Activated CD4-positive, alpha-beta T cell treated with anti-CD3 and anti-CD28 coated beads, Interleukin-2, amount 50 U/mL, for 4 hours (primary cell): ENCODE measurements at regions not wholly inside any gene's neighbourhood (a gene's known extent, or its start where the extent isn't known, plus 50 kb on each side); places are given as distances from the start of the nearest gene placed in this dataset.

Experiments used
- DNase-seq, 2 experiments: peaks; one replicate each; pipeline ENCODE4 v3.0.0-alpha.2; 2020

DNA sequence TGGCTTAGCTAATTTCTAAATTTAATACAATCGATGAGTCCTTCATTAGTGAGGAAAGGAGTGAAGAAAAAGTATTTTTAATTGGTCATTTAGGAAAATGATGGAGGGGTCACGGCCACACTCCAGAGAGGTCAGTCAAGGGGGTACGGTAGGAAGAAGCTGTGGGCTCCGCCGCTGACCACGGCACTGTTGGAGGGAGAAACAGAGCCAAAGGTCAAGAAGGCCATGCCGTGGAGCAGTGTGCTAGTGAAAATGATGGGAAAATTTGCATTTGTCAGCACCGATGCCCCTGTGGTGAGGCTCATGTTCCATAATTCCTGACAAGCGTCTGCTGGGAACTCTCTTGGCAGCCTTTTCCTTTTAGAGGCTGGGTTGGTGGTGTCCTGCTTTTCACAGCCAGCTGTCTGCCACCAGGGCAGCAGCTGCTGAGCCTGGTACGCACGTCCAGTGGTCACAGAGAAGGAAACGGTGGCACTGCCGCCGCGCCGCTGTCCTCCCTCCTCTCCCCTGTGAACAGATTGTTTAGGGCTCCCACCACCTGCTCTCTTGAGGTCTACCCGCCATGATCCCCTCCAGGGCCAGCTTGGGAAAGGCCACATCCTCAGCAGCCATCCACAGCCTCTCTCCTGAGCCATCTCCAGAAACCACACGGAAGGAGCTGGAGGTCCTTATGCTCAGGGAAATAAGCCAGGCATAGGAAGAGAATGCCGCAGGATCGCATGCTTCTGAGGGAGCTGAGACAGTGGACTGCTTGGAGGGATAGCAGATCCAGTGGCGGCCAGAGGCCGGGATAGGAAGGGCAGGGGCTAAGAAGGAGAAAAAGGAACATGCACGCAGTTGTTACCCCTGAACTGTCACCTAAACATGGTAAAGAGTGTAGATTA, 263.7 kb upstream of the PPP2R2D start:
- DNase-seq: no peak

- no peak for DNase-seq
Observed at GRCh38 chr10:131638049-131638879, 262.5 kb upstream of the PPP2R2D start.

- DNase-seq: no peak
Observed at GRCh38 chr10:131638880-131639278, 261.9 kb upstream of the PPP2R2D start.

- DNase-seq: no peak
Observed at GRCh38 chr10:131640045-131640644, 260.7 kb upstream of the PPP2R2D start.

DNA sequence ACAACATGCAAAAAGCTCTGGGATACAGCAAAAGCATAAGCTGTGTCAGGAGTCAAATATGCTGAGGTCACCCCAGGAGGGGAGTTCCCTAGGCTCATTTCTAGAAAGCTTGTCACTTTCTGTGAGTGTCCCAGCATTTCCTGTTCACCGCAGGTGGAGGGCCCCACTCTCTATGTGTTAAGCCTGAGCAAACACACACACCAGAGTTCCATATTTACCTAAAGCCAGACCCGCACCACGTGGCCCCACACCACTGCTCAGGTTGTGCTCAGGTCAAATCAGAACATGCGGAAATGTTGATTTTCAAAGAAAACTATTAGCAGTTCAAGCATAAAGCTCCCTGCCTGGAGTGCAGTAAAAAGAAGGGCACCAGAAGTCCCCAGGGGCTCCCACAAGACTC, 259.6 kb upstream of the PPP2R2D start:
- no peak for DNase-seq

DNA sequence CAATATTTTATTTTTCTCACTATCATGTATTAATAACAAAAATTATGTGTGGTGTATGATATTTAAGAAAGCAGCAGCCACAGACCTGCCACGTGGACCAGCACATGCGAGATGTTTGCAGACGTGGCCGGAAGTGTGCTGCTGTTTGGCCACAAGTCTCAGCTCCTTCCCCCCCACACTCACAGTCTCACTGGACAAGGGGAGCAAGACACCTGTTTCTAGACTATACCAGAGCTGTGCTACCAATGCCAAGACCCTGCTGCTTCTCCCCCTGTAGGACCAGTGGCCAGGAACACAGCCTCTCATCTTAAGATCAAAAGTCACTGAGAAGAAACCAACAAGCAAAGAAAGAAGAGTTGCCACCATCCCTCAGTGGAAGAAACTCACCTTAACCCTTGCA, 258.9 kb upstream of the PPP2R2D start:
- DNase-seq: no peak

GRCh38 chr10:131642966-131643365, 257.8 kb upstream of the PPP2R2D start:
- DNase-seq: no peak

- DNase-seq: no peak
Observed at GRCh38 chr10:131644289-131644688, 256.5 kb upstream of the PPP2R2D start.

DNA sequence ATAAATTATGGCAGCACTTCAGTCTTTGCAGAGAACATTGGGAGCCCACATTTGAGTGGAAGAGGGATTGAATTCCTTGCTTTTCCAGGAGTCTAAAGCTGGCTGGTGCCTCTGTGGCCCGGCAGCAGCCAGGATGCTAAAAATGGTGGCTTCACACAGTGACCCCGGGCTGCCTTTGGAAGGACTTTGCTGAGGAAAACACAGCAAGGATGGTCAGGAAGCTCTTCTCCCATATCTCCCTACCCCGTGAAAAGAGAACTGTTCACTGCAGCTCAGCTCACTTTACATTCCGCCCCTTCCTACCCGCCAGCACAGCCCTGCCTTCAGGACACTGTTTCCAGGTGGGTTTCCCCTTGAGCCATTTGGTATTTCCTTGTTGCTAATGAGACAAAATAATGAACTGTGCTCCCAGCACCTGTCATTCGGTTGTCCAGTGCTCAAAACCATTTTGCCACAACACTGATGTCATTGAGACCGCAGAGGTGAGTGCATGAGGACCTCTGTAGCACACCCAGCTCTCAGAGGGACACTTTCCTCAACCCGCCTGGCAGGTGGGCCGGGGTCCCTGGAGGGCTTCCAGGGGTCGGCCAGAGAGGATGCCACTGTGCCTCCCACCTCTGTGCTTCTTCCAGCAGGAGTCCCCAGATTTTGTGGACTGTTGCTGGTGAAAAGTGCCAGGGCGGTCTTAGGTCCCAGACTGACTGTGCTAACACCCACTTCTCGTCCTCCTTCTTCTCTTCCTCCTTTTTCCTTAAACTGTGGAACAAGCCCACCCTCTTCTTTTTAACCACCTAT, 255.7 kb upstream of the PPP2R2D start:
- DNase-seq: no peak

DNA sequence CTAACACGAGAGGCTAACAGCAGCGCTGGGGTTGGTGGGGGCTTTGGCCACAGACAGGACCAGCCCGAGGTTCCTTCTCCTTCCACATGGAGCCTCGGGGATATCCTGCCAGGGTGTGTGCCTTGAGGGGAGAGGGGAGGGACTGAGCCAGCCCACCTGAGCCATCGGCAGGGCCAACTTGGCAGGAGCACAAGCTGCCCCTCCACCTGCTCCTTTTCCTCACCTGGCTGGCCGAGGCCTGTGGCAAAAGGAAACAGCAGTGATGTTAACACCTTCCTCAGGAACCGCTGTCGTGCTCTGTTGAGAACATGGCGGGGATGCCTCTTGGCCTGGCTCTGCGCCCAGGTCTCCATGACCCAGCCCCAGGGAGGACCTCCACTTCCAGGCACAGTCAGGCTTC, 255.1 kb upstream of the PPP2R2D start:
- no peak for DNase-seq

- DNase-seq: no peak
Observed at GRCh38 chr10:131646551-131647525, 254.0 kb upstream of the PPP2R2D start.

GRCh38 chr10:131647789-131648188, 253.0 kb upstream of the PPP2R2D start:
- no peak for DNase-seq

- no peak for DNase-seq
Observed at GRCh38 chr10:131648386-131649020, 252.3 kb upstream of the PPP2R2D start.

GRCh38 chr10:131649617-131650016, 251.2 kb upstream of the PPP2R2D start:
- no peak for DNase-seq

DNA sequence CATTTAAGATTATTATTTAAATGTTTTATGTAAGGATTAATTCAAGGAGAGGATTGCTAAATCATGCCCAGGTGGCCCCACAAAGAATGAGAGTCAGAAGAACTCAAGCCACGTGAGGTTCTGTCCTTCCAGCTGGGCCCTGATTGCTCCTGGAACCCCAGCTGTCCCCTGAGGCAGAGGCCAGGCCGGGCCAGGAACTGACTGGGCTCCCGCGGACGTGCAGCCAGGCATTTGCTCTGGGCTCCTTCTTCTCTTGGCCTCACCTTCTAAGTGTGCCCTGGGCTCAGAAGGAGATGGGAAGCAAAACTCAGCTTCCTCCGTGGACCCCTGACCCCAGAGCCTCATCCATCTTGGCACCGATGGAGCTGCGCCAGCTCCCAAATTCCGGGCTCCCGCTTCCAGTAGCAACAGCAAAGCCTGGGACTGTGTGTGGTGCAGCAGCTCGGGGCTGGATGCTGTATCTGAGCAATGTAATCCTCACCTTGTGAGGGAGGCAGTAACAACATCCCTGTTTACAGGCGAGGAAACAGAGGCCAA, 250.6 kb upstream of the PPP2R2D start:
- DNase-seq: no peak

- DNase-seq: no peak
Observed at GRCh38 chr10:131650771-131651673, 249.8 kb upstream of the PPP2R2D start.

GRCh38 chr10:131651674-131652437, 249.0 kb upstream of the PPP2R2D start:
- no peak for DNase-seq

- DNase-seq: no peak
Observed at GRCh38 chr10:131652438-131653139, 248.2 kb upstream of the PPP2R2D start.
